ACHN (cell line): ENCODE measurements at regions not wholly inside any gene's neighbourhood (a gene's known extent, or its start where the extent isn't known, plus 50 kb on each side); places are given as distances from the start of the nearest gene placed in this dataset.
A peak's percentile ranks its signal among the peaks of the same experiment; 100 is the strongest.

Experiments
- DNase-seq: peaks from one replicate; pipeline ENCODE4 v3.0.0-alpha.2; 2015
- in situ Hi-C: cut with HindIII; loops from 2 replicates; pipeline ENCODE4 v1.10.0; 2017; ENCODE audit warnings: low sequenced_read_pairs, low pct_ligation_motif_present, low pct_unique_long_range_greater_than_20kb

GRCh38 chr1:88194542-88194941, 489.5 kb upstream of the PKN2 start:
- in situ Hi-C loops: no loop called here
- DNase-seq: no peak

GRCh38 chr1:88200545-88200944, 483.5 kb upstream of the PKN2 start:
- in situ Hi-C loops: no loop called here
- DNase-seq: no peak

GRCh38 chr1:88204111-88204510, 480.0 kb upstream of the PKN2 start:
- no peak for DNase-seq
- in situ Hi-C loops: no loop called here

- in situ Hi-C loops: no loop called here
Observed at GRCh38 chr1:88204612-88205167, 479.4 kb upstream of the PKN2 start.

GRCh38 chr1:88208389-88208788, 475.7 kb upstream of the PKN2 start:
- in situ Hi-C loops: no loop called here
- DNase-seq: no peak

More at GRCh38 chr1:88204612-88205167, 479.4 kb upstream of the PKN2 start:
- DNase-seq: no peak

GRCh38 chr1:88210103-88210787, 473.8 kb upstream of the PKN2 start:
- in situ Hi-C loops: no loop called here
- no peak for DNase-seq

GRCh38 chr1:88216441-88216840, 467.6 kb upstream of the PKN2 start:
- DNase-seq: no peak
- in situ Hi-C loops: no loop called here

GRCh38 chr1:88217386-88217785, 466.7 kb upstream of the PKN2 start:
- no peak for DNase-seq
- in situ Hi-C loops: no loop called here

GRCh38 chr1:88219521-88219920, 464.6 kb upstream of the PKN2 start:
- in situ Hi-C loops: no loop called here
- DNase-seq: no peak

GRCh38 chr1:88221411-88221810, 462.7 kb upstream of the PKN2 start:
- in situ Hi-C loops: no loop called here

GRCh38 chr1:88224906-88225305, 459.2 kb upstream of the PKN2 start:
- DNase-seq: no peak
- in situ Hi-C loops: no loop called here

More at GRCh38 chr1:88221411-88221810, 462.7 kb upstream of the PKN2 start:
- DNase-seq: no peak

GRCh38 chr1:88228114-88228513, 456.0 kb upstream of the PKN2 start:
- DNase-seq: peak; percentile 1
- in situ Hi-C loops: no loop called here

GRCh38 chr1:88230126-88230525, 453.9 kb upstream of the PKN2 start:
- in situ Hi-C loops: no loop called here
- DNase-seq: no peak

GRCh38 chr1:88237058-88237457, 447.0 kb upstream of the PKN2 start:
- no peak for DNase-seq
- in situ Hi-C loops: no loop called here

GRCh38 chr1:88239205-88239604, 444.9 kb upstream of the PKN2 start:
- in situ Hi-C loops: no loop called here
- no peak for DNase-seq

- in situ Hi-C loops: no loop called here
- DNase-seq: no peak
Observed at GRCh38 chr1:88247666-88248065, 436.4 kb upstream of the PKN2 start.

- in situ Hi-C loops: no loop called here
- DNase-seq: no peak
Observed at GRCh38 chr1:88250915-88251314, 433.2 kb upstream of the PKN2 start.

GRCh38 chr1:88252745-88253144, 431.3 kb upstream of the PKN2 start:
- in situ Hi-C loops: no loop called here

GRCh38 chr1:88265606-88266005, 418.5 kb upstream of the PKN2 start:
- in situ Hi-C loops: no loop called here

More at GRCh38 chr1:88252745-88253144, 431.3 kb upstream of the PKN2 start:
- DNase-seq: no peak

GRCh38 chr1:88266051-88266450, 418.0 kb upstream of the PKN2 start:
- in situ Hi-C loops: no loop called here
- DNase-seq: no peak

More at GRCh38 chr1:88265606-88266005, 418.5 kb upstream of the PKN2 start:
- no peak for DNase-seq
